ENCODE measurements at regions not wholly inside any gene's neighbourhood (a gene's known extent, or its start where the extent isn't known, plus 50 kb on each side); places are given as distances from the start of the nearest gene placed in this dataset.

DNA sequence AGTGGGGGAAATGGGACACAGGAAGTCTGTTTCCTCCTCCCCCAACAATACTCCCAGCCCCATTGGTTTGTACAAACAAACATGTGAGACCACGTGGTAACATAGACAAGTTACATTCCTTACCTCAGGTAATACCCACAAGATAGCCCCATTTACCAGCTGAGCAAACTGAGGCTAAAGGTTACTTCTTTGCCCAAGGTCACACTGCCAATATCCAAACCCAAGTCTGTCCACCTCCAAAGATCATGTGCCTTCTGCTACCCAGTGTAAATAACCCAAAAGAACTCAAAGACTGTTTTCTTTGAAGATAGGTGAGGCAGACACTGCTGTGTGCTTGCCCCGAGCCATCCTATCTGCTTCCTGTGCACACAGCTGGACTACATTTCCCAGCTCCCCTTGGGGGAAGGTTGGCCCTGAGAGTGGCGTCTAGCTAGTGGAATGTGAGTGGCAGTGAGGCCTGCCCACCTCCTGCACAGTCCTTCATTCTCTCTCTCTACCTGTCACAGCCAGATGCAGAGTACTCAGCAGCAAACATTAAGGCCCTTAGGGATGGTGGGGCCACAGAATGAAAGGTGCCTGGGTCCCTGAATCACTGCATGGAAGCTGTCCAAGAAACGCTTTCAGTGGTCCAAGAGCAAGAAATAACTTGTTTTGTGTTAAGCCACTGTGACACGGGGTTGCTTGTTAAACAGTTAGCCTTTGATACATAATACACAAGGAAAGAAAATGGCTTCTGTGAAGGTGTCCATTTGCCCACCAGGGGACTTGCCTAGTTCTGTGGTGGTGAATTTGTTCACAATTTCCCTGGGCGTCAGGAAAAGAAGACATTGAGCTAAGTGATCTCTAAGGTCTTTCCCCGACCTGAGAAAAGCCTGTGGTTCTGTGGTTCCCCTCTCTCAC, 257.7 kb upstream of the NFE2L3 start:
- H3K4me3 ChIP-seq (ENCODE audit: low read depth, low read length): no peak overlapping the region
- no peaks in the 10 kb centered on the region for H3K79me2 ChIP-seq
- H3K9me3 ChIP-seq (ENCODE audit: control insufficient read depth, low read length): no peaks in the 10 kb centered on the region
- H3K27me3 ChIP-seq (ENCODE audit: control insufficient read depth, insufficient read depth, low read length): no peaks in the 10 kb centered on the region
- H3K27ac ChIP-seq: no peak overlapping the region
- TF ChIP-seq, protein P1, sequence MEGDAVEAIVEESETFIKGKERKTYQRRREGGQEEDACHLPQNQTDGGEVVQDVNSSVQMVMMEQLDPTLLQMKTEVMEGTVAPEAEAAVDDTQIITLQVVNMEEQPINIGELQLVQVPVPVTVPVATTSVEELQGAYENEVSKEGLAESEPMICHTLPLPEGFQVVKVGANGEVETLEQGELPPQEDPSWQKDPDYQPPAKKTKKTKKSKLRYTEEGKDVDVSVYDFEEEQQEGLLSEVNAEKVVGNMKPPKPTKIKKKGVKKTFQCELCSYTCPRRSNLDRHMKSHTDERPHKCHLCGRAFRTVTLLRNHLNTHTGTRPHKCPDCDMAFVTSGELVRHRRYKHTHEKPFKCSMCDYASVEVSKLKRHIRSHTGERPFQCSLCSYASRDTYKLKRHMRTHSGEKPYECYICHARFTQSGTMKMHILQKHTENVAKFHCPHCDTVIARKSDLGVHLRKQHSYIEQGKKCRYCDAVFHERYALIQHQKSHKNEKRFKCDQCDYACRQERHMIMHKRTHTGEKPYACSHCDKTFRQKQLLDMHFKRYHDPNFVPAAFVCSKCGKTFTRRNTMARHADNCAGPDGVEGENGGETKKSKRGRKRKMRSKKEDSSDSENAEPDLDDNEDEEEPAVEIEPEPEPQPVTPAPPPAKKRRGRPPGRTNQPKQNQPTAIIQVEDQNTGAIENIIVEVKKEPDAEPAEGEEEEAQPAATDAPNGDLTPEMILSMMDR (IDR thresholded peaks at IDR 0.05): no peak
- H3K9ac ChIP-seq: no peak overlapping the region
- H3K4me2 ChIP-seq (ENCODE audit: low read length): no peak overlapping the region
- H3K4me1 ChIP-seq: peaks cover 5% of the 10 kb centered on the region
- H2AFZ ChIP-seq: peak overlapping the region; percentile 91
- no peaks in the 10 kb centered on the region for H3K36me3 ChIP-seq (ENCODE audit: control insufficient read depth, insufficient read depth, low read length)

DNA sequence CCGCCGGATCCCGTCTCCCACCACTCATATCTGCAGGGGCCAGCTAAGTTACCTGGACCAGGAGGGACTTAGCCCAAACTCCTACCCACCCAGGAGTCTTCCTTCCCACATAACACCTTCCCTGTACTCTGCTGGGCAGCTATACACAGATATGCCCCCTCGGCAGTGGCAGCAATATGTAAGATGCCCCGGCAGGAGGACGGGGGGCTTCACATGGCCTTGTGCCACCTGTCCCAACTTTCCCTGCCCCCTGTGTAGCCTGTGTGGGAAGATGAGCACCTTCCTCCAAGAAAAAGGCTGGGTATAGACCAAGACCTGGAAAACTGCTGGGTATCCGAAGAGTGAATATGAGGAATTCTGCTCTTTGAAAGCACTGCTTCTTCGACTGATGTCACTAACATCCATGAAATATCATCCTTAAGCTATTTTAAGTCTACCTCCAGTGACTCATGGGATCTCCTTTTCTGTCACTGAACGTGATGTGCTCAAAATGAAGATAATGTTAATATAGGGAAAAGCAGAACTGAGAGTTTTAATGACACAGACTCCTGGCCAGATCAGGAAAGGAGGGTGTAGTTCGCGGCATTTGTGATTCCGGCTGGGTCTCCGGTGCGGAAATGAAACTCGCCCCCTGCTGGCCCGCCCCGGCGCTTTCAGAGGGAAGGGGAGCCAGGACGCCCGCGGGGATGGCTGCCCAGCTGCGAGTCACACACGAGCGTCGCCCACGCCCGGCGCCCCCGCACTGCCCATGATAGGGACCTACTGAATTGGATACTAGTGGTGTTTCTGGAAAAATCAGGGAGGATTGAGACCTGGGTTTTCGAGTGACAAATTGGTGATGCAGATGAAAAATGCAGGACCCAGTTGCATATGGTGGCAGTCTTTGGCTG, 256.9 kb upstream of the NFE2L3 start:
- peak overlapping the region; percentile 35 for H3K4me3 ChIP-seq (ENCODE audit: low read depth, low read length)
- H3K27ac ChIP-seq: no peak overlapping the region
- H3K27me3 ChIP-seq (ENCODE audit: control insufficient read depth, insufficient read depth, low read length): no peaks in the 10 kb centered on the region
- H3K4me1 ChIP-seq: peaks cover 5% of the 10 kb centered on the region
- no peak overlapping the region for H3K9ac ChIP-seq
- H3K9me3 ChIP-seq (ENCODE audit: control insufficient read depth, low read length): no peaks in the 10 kb centered on the region
- TF ChIP-seq, protein P1 (IDR thresholded peaks at IDR 0.05): peak; percentile 68
- no peaks in the 10 kb centered on the region for H3K36me3 ChIP-seq (ENCODE audit: control insufficient read depth, insufficient read depth, low read length)
- H3K79me2 ChIP-seq: no peaks in the 10 kb centered on the region
- H3K4me2 ChIP-seq (ENCODE audit: low read length): peak overlapping the region; percentile 63
- peak overlapping the region; percentile 85 for H2AFZ ChIP-seq

GRCh38 chr7:25895792-25896171, 256.2 kb upstream of the NFE2L3 start:
- peak overlapping the region; percentile 35 for H3K4me3 ChIP-seq (ENCODE audit: low read depth, low read length)

DNA sequence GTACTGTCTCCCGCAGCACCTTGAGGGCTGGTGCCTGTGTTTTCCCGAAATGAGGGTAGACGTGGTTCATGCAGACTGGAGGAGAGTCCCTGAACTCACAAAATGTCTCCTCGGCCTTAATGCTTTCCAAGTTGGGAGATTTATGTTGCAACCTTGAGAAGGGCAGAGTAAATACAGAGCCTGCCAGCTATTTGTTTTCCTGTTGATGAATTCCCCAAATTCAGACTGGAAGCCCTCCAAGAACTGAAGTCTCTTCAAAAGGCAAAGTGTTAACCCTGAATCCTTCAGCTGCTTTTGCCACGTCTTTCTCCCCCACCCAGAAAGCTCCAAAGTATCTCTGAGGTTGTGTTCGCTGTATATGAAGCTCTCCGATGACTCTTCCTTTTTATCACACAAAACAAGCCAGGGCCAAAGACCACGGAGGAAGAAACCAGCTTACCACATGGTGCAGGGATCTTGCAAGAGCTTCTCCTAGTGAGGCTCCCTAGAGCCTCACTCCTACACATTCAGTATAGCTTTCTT, 254.7 kb upstream of the NFE2L3 start:
- Histone ChIP-seq H3K4me2 (ENCODE audit: low read length) (no peak overlapping the region), H3K9ac (no peak overlapping the region), H3K9me3 (ENCODE audit: control insufficient read depth, low read length) (no peaks in the 10 kb centered on the region), H3K4me3 (ENCODE audit: low read depth, low read length) (no peak overlapping the region), H3K27me3 (ENCODE audit: control insufficient read depth, insufficient read depth, low read length) (no peaks in the 10 kb centered on the region), H3K36me3 (ENCODE audit: control insufficient read depth, insufficient read depth, low read length) (no peaks in the 10 kb centered on the region), H3K4me1 (peaks cover 5% of the 10 kb centered on the region), H2AFZ (peak overlapping the region; percentile 7), H3K79me2 (no peaks in the 10 kb centered on the region), H3K27ac (no peak overlapping the region)
- TF ChIP-seq, protein P1 (IDR thresholded peaks at IDR 0.05): no peak

More at GRCh38 chr7:25895792-25896171, 256.2 kb upstream of the NFE2L3 start:
- Histone ChIP-seq H3K4me1 (peaks cover 5% of the 10 kb centered on the region), H2AFZ (peak overlapping the region; percentile 85), H3K9me3 (ENCODE audit: control insufficient read depth, low read length) (no peaks in the 10 kb centered on the region), H3K27ac (no peak overlapping the region), H3K4me2 (ENCODE audit: low read length) (peak overlapping the region; percentile 63), H3K36me3 (ENCODE audit: control insufficient read depth, insufficient read depth, low read length) (no peaks in the 10 kb centered on the region), H3K9ac (no peak overlapping the region), H3K27me3 (ENCODE audit: control insufficient read depth, insufficient read depth, low read length) (no peaks in the 10 kb centered on the region), H3K79me2 (no peaks in the 10 kb centered on the region)
- TF ChIP-seq, protein P1 (IDR thresholded peaks at IDR 0.05): no peak
